Activated naive CD4-positive, alpha-beta T cell treated with Interleukin-2 at 50 U/mL for 16 hours (primary cell): ENCODE measurements at regions not wholly inside any gene's neighbourhood (a gene's known extent, or its start where the extent isn't known, plus 50 kb on each side); places are given as distances from the start of the nearest gene placed in this dataset.

Experiments used
- DNase-seq: peaks from one replicate; pipeline ENCODE4 v3.0.0-alpha.2; 2020

GRCh38 chr6:56863366-56863765 is 91.5 kb upstream of the BEND6 start:
- DNase-seq: no peak

DNA sequence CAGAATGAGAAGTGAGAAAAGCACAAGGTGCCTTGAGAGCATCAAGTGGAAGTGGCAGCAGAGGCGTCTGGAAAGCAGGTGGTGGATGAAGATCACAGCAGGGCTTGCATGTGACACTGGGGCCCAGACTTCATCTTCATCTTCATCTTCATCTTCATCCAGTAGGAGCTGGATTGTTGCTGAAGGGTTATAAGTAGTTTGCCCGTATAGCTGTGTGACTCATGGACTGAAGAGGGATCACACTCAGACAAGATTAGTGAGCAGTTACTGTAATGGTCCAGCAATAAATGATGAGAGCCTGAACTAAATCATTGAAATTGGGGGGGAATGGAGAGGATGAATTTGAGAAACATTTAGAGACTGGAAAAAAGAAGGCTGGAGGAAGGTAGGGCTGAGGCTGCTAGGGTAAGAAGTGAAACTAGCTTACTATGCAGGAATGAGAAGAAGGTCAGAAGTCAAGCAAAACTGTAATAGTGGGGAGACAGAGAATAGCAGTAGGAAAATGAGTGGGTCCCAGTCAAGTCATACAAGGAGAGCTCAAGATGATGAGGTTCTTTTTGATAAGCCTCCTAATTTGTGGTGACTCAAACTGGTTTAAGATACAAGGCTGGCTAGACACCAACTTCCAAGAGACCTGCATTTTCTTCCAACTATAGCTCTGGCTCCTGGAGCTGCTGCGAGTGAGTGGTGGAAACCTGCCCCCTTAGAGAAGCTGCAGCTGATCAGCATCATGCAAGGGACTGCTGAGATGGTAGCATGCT is 92.3 kb upstream of the BEND6 start:
- DNase-seq: no peak

- no peak for DNase-seq
These were observed 94.4 kb upstream of the BEND6 start for GRCh38 chr6:56860475-56860874.

DNA sequence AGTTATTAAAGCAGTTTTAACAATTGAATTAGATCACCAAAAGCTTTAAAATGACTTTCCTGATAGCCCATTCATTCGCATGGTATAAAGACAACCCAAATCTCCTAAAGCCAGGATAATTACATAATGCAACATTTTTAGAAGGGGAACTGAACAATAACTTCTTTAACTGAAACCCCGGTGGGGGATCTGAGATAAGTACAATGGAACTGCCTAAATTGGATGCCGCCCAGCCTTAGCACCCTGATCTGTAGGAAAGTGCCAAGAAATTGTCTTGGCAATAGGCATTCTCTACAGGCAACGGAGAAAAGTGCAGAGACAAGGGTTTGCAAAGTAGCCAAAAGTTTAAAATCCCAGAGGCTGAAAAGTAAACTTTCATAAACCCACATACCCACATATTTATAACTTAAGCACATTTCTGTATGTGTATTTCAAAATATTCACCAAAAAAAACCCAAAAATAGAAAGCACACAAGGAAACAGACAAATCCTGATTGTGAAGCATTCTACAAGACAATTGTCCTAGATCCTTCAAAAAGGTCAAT is 98.8 kb upstream of the BEND6 start:
- no peak for DNase-seq

DNA sequence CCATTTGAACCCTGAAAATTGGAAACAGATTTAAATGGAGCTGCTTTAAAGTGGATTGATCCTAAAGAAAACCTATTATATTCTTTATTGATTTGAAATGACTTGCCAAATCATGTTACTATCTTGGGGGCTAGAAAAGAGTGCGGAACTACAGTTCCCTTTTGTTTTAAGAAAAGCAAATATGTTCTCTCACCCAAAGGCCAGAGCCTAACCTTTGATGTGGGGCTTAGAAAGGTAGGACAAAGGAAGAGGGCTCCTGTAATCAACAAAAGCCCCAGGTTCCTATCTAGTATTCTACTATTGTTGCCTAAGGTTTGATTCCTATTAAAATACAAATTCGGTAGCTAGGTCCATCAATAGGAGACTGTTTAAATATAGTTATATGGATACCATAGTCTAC is 100.8 kb upstream of the BEND6 start:
- DNase-seq: no peak

GRCh38 chr6:56853541-56853940 is 101.4 kb upstream of the BEND6 start:
- no peak for DNase-seq

DNA sequence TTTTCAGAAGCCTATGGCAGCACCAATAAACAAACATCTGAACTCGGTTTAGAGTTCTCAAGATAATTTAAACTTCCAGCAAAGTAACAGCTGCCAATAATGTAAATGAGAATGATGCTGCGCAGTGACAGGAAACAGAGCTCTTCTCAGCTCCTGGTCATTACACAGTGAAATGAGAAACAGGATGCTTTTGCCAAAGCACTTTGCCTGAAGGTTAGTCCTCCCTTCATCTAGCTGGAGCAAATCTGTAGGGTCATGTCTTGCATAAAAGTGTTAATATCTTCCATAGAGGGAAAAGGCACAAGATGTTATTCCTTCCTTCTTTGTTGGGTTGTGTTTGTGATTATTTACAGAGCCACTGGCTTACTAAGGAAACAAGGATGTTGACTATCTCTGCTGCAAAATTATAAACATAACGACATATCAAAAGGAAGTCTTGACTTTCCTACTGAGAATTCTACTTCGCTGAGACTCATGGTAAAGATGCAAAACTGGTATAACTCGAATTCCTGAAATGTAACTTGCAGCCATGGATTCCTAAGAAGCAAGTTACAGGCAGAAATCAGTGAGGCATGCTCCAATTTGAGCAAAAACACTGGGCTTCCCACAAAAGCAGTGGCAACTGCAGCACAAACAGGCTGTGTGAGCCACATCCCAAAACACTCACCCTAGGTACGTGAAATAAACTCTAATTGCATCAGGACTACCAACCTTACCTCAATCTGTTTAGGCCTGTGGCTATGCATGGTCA is 102.5 kb upstream of the BEND6 start:
- no peak for DNase-seq

DNA sequence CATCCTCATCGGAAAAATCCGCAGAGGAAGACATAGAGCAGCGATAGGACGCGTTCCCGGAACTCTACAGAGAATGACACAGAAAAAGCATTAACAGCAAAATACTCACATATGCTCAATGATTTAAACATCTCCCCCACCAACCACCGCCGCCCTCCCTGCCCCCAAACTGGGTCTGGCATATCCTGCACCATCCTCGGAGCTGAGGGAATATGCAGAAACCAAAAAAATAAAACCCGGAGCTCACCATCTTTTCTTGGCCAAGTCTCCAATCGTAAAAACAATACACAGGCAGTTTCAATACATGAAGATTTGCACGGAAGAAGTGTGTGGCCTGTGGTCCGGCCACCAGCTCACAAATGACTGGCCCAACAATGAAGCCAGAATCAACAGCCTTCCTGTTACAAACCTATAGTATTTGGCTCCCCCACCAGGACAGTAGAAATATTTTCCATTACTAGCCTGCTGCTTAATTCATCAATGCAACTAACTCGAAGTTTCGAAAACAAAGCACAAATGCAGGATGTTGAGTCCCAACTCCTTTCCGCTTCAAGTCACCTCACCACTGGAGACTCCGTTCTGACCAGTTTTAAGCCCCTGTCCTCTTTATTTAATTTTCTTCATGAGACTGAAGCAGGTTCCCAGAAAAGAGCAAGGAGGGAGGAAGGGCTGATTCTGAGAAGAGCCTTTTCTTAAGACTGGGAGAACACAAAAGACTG is 103.2 kb upstream of the BEND6 start:
- peak; percentile 13 for DNase-seq

- DNase-seq: no peak
These were observed 103.8 kb upstream of the BEND6 start for GRCh38 chr6:56851074-56851473.

- no peak for DNase-seq
These were observed 104.3 kb upstream of the BEND6 start for GRCh38 chr6:56850626-56851025.

- DNase-seq: no peak
These were observed 105.0 kb upstream of the BEND6 start for GRCh38 chr6:56849896-56850295.

DNA sequence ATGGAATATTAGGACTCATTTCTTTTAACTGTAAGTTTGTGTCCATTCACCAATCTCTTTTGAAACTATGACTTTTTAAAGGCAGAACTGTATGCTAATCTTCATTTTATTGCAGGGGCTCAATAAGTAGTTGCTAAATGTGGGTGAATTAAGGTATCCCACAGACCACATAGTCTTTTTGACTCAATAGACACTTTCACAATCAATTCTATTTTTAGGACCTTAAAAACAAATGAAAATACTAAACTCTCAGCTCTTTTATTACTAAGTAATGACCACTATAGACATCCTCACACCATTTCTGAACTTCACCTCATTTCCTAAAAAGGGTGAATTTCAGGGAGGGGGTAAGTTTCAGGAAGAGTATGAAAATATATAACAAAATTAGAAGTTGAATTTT is 106.8 kb upstream of the BEND6 start:
- DNase-seq: no peak

DNA sequence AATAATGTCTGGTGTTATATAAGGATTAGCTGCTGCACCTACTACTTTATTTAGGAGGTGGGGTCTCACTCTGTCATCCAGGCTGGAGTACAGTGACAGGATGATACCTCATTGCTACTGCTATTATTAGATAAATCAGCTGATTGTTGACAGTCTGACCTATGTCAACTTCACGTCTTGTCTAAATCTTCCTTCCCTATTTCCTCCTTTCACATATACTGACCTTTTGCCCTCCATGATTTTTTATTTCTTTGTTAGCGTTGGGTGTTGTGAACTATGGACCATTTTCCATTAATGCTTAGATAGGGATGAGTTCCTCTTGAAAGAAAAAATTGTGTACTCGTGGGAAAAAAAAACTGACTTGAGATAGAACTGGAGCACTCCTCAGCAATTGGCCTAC is 109.9 kb upstream of the BEND6 start:
- DNase-seq: no peak

DNA sequence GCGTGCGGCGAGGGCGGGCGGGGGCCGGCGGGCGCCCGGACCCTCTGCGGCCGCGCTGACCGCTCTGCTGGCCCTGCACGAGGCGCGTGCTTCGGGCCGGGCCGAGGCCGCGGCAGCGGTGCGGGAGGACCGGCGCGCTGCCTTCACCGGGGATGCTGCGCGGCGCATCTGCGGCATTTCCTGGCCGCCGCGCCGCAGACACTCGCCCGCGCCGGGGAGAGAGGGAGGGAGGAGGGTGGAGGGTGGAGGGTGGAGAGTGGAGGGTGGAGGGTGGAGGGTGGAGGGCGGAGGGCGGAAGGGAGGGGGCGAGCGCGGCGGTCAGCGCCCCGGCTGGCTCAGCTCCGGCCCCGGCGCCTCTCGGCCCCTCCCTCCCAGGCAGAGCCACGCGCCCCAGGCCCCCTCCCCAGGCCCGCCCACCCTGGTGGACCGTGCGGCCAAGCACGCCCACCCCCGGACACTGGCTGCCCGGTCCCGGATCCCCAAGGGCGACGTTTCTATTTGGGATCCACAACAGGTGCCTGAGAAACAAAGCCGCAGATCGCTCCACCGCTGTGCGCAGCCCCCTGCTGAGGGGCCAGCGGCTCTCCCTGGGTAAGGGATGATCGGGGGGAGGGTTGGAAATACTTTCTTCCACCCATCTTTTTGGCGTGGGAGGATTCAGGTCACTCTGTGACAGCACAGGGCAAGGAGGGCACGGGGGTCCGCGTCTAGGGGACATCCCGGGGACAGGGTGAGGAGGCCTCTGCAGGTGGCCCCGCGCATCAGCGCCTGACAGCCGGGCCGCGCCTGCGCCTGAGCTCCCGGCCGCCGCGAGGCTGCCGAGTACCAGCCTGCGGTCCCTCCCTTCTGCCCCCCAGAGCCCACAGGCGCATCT is 111.2 kb upstream of the BEND6 start:
- peak; percentile 61 for DNase-seq

GRCh38 chr6:56842686-56843475 is 112.0 kb upstream of the BEND6 start:
- no peak for DNase-seq

- DNase-seq: no peak
These were observed 113.2 kb upstream of the BEND6 start for GRCh38 chr6:56841751-56842150.

DNA sequence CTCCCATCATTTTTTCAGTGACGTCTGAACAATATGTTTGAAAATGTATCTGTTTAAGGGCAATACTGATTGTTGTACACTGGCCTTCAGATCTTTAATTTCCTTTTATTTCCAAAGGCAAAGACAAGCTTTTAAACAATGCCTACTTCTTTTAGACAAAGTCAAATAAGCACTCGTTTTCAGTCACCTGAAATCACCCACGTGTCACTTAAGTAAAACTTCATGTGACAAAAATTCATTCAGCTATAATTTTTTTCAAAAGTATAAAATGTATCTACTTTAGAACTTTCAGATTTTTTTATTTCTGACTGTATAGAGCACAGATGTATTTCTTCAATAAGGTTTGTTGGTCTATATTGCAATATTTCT is 113.5 kb upstream of the BEND6 start:
- no peak for DNase-seq

DNA sequence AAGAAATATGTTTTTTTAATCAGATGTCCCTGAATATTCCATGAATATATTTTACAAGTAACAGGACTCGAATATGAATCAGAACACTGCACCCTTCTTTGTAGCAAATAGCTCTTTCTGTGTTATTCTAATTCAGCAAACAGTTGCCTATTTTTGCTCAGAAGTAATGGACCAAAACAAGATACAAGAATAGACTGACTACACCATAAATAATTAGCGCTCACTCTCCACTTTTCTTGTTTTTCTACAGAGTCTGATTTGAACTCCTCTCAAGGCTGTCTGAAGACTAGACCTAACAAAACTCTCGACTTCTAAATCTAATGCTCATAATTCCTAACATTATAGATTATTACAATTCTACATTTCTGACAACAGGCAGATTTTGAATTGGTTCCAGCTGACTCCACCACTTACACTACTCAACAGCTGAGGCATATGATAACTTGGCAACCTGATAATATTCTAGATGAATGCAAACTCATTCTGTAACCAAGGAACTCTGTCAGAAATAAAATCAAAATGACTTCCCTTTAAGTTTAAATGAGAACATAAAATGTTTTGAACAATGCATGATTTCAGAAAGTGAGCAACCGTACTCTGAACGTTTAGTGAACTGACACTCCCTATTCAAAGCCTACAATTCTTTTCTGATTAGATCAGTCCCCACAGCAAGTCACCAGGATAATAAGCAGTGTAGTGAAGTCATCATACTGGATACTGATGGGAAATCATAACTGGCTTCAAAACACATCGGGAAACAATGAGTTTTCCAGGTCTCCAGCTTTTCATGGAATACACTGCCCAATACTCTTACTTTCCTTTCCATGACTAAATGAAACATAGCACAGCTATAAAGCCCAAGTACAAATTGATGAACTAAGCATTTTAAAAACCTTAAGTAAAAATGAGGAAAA is 114.2 kb upstream of the BEND6 start:
- no peak for DNase-seq

GRCh38 chr6:56839533-56840183 is 115.2 kb upstream of the BEND6 start:
- DNase-seq: no peak

DNA sequence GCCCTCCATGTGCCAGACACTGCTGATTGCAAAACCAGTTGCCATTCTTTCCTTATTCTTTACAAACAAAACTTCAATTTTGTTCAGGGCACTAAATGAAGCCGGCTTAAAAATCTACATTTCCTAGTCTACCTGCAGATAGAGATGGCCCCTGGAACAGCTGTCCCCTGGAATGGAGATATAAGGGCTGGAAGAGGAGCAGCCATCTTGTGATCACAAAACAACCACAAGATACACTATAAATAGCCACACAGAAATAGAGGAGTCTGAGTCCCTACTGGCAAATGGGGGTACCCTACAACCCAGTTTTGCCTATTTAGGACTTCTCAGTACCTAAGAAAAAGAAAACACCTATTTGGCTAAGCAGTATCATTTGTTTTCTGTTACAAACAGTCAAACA is 115.9 kb upstream of the BEND6 start:
- no peak for DNase-seq
